ENCODE measurements at regions not wholly inside any gene's neighbourhood (a gene's known extent, or its start where the extent isn't known, plus 50 kb on each side); places are given as distances from the start of the nearest gene placed in this dataset.

GRCh38 chr18:1056404-1056803 is 151.7 kb downstream of the ADCYAP1 start:
- Mint-ChIP-seq H3K4me1 (ENCODE audit: low read depth) (no peaks in the 10 kb centered on the region), H3K9me3 (ENCODE audit: low read depth) (peaks cover 22% of the 10 kb centered on the region), H3K27ac (no peak overlapping the region), H3K36me3 (ENCODE audit: insufficient read depth) (no peaks in the 10 kb centered on the region), H3K27me3 (no peaks in the 10 kb centered on the region), H3K4me3 (ENCODE audit: low read depth) (no peak overlapping the region)
- no peak for TF ChIP-seq CTCF (IDR thresholded peaks at IDR 0.05; ENCODE audit: unreplicated experiment)
- no peak for DNase-seq (ENCODE audit: low spot score, unreplicated experiment)

- H3K36me3 Mint-ChIP-seq (ENCODE audit: insufficient read depth) = no peaks in the 10 kb centered on the region
- no peaks in the 10 kb centered on the region for H3K27me3 Mint-ChIP-seq
- TF ChIP-seq CTCF (IDR thresholded peaks at IDR 0.05; ENCODE audit: unreplicated experiment) = no peak
- peaks cover 22% of the 10 kb centered on the region for H3K9me3 Mint-ChIP-seq (ENCODE audit: low read depth)
- no peak for DNase-seq (ENCODE audit: low spot score, unreplicated experiment)
- H3K27ac Mint-ChIP-seq = no peak overlapping the region
- no peak overlapping the region for H3K4me3 Mint-ChIP-seq (ENCODE audit: low read depth)
- no peaks in the 10 kb centered on the region for H3K4me1 Mint-ChIP-seq (ENCODE audit: low read depth)
These were observed 152.7 kb downstream of the ADCYAP1 start for GRCh38 chr18:1057367-1057766.

GRCh38 chr18:1062588-1062987 is 157.9 kb downstream of the ADCYAP1 start:
- H3K4me3 Mint-ChIP-seq (ENCODE audit: low read depth) = no peak overlapping the region
- no peak overlapping the region for H3K27ac Mint-ChIP-seq
- no peak for DNase-seq (ENCODE audit: low spot score, unreplicated experiment)
- H3K36me3 Mint-ChIP-seq (ENCODE audit: insufficient read depth) = no peaks in the 10 kb centered on the region
- peaks cover 11% of the 10 kb centered on the region for H3K9me3 Mint-ChIP-seq (ENCODE audit: low read depth)
- TF ChIP-seq CTCF (IDR thresholded peaks at IDR 0.05; ENCODE audit: unreplicated experiment) = no peak
- H3K4me1 Mint-ChIP-seq (ENCODE audit: low read depth) = no peaks in the 10 kb centered on the region
- no peaks in the 10 kb centered on the region for H3K27me3 Mint-ChIP-seq

- no peak overlapping the region for H3K4me3 Mint-ChIP-seq (ENCODE audit: low read depth)
- no peaks in the 10 kb centered on the region for H3K27me3 Mint-ChIP-seq
- no peaks in the 10 kb centered on the region for H3K36me3 Mint-ChIP-seq (ENCODE audit: insufficient read depth)
- no peak for DNase-seq (ENCODE audit: low spot score, unreplicated experiment)
- TF ChIP-seq CTCF (IDR thresholded peaks at IDR 0.05; ENCODE audit: unreplicated experiment) = no peak
- H3K4me1 Mint-ChIP-seq (ENCODE audit: low read depth) = peaks cover 16% of the 10 kb centered on the region
- H3K27ac Mint-ChIP-seq = no peak overlapping the region
- H3K9me3 Mint-ChIP-seq (ENCODE audit: low read depth) = no peaks in the 10 kb centered on the region
These were observed 170.7 kb downstream of the ADCYAP1 start for GRCh38 chr18:1075322-1075721.

- H3K4me3 Mint-ChIP-seq (ENCODE audit: low read depth) = no peak overlapping the region
- TF ChIP-seq CTCF (IDR thresholded peaks at IDR 0.05; ENCODE audit: unreplicated experiment) = no peak
- DNase-seq (ENCODE audit: low spot score, unreplicated experiment) = no peak
- H3K27ac Mint-ChIP-seq = no peak overlapping the region
- H3K36me3 Mint-ChIP-seq (ENCODE audit: insufficient read depth) = no peaks in the 10 kb centered on the region
- H3K4me1 Mint-ChIP-seq (ENCODE audit: low read depth) = peaks cover 16% of the 10 kb centered on the region
- no peaks in the 10 kb centered on the region for H3K27me3 Mint-ChIP-seq
- no peaks in the 10 kb centered on the region for H3K9me3 Mint-ChIP-seq (ENCODE audit: low read depth)
These were observed 171.2 kb downstream of the ADCYAP1 start for GRCh38 chr18:1075876-1076275.
